Nucleus accumbens (tissue), 56 donors: ENCODE measurements at regions not wholly inside any gene's neighbourhood (a gene's known extent, or its start where the extent isn't known, plus 50 kb on each side); places are given as distances from the start of the nearest gene placed in this dataset.
"Not testable (repeated sequence)": the region's sequence is repeated elsewhere in the genome, so short reads cannot be mapped to it uniquely, and the experiment has no call there.

Source experiments
- DNase-seq, 56 donors: peaks; one replicate each; lab custom pipeline; 2025; lab: John Stamatoyannopoulos, UW

- no peak for DNase-seq
These were observed 407.0 kb downstream of the KLHL4 start for GRCh38 chrX:87924619-87925018.

GRCh38 chrX:87941841-87942240, 424.2 kb downstream of the KLHL4 start:
- no peak for DNase-seq

- no peak for DNase-seq
These were observed 443.9 kb downstream of the KLHL4 start for GRCh38 chrX:87961471-87961870.

GRCh38 chrX:87968118-87968517, 450.5 kb downstream of the KLHL4 start:
- DNase-seq = no peak

GRCh38 chrX:87972121-87972520, 454.5 kb downstream of the KLHL4 start:
- not testable (repeated sequence) for DNase-seq

GRCh38 chrX:87975365-87975764, 457.8 kb downstream of the KLHL4 start:
- DNase-seq = no peak

GRCh38 chrX:88007873-88008272, 490.3 kb downstream of the KLHL4 start:
- not testable (repeated sequence) for DNase-seq

GRCh38 chrX:88024022-88024421, 506.4 kb downstream of the KLHL4 start:
- DNase-seq = no peak

- DNase-seq = no peak
These were observed 554.9 kb downstream of the KLHL4 start for GRCh38 chrX:88072339-88073030.

- no peak for DNase-seq
These were observed 584.4 kb downstream of the KLHL4 start for GRCh38 chrX:88101968-88102367.

- no peak for DNase-seq
These were observed 611.3 kb upstream of the CPXCR1 start for GRCh38 chrX:88135735-88136134.

- no peak for DNase-seq
These were observed 610.7 kb upstream of the CPXCR1 start for GRCh38 chrX:88136328-88136727.

GRCh38 chrX:88146577-88146976, 600.4 kb upstream of the CPXCR1 start:
- no peak for DNase-seq

GRCh38 chrX:88170553-88170952, 576.5 kb upstream of the CPXCR1 start:
- no peak for DNase-seq

GRCh38 chrX:88173932-88174440, 573.0 kb upstream of the CPXCR1 start:
- not testable (repeated sequence) for DNase-seq

- DNase-seq = no peak
These were observed 544.9 kb upstream of the CPXCR1 start for GRCh38 chrX:88202149-88202548.

- no peak for DNase-seq
These were observed 503.0 kb upstream of the CPXCR1 start for GRCh38 chrX:88244066-88244465.

GRCh38 chrX:88284844-88285243, 462.2 kb upstream of the CPXCR1 start:
- DNase-seq = no peak

GRCh38 chrX:88313972-88314371, 433.1 kb upstream of the CPXCR1 start:
- not testable (repeated sequence) for DNase-seq

- no peak for DNase-seq
These were observed 421.4 kb upstream of the CPXCR1 start for GRCh38 chrX:88325634-88326033.

GRCh38 chrX:88355252-88355651, 391.8 kb upstream of the CPXCR1 start:
- DNase-seq = no peak

- DNase-seq = no peak
These were observed 380.7 kb upstream of the CPXCR1 start for GRCh38 chrX:88366314-88366713.

GRCh38 chrX:88378406-88378805, 368.6 kb upstream of the CPXCR1 start:
- no peak for DNase-seq
